HFFc6 (cell line): ENCODE measurements at regions not wholly inside any gene's neighbourhood (a gene's known extent, or its start where the extent isn't known, plus 50 kb on each side); places are given as distances from the start of the nearest gene placed in this dataset.

Experiments used
- DNase-seq: peaks from one replicate; pipeline ENCODE4 v3.0.0-alpha.2; 2018
- H3K27ac Mint-ChIP-seq: 2 replicates; pipeline ENCODE4 v1.8.0; 2020; ENCODE audit warnings: mild to moderate bottlenecking, mixed read lengths
- H3K27me3 Mint-ChIP-seq: 2 replicates; pipeline ENCODE4 v1.8.0; 2021; ENCODE audit warnings: mild to moderate bottlenecking, moderate library complexity, mixed read lengths; ENCODE audit not compliant: insufficient read depth
- H3K36me3 Mint-ChIP-seq: 2 replicates; pipeline ENCODE4 v1.8.0; 2021; ENCODE audit warnings: low read depth, mixed read lengths
- H3K4me1 Mint-ChIP-seq: 2 replicates; pipeline ENCODE4 v1.8.0; 2020; ENCODE audit warnings: low read depth, mixed read lengths
- H3K4me3 Mint-ChIP-seq: 2 replicates; pipeline ENCODE4 v1.8.0; 2020; ENCODE audit warnings: mild to moderate bottlenecking, moderate library complexity, mixed read lengths
- H3K9me3 Mint-ChIP-seq: 2 replicates; pipeline ENCODE4 v1.8.0; 2020; ENCODE audit warnings: mild to moderate bottlenecking, mixed read lengths
- TF ChIP-seq, protein P1 (sequence below): fragments of 200-600 bp; sonication (generic); IDR thresholded peaks from 2 replicates; pipeline ENCODE4 v1.5.0; 2021; ENCODE audit warnings: antibody characterized with exemption, mild to moderate bottlenecking

DNA sequence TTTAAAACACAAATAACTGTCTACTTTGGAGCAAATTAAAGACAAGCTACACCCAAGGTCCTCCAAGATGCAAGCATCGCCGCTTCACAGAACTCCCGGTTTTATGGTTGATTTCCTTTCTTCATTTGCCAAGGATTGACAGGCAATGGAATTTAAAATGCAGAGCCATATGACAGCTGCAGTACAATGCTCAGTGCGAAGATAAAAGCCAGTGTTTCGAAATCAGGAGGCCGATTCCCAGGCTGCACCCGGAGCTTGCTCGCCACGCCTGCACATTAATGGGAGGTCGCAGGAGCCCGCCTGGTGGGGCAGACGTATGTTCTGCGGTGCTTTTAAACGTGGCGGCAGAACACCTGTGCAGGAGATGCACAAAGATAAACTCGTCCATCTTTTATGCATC lies 727.6 kb upstream of the SOX11 start:
- H3K9me3 Mint-ChIP-seq = peaks cover 49% of the 10 kb centered on the region
- no peak for DNase-seq
- no peak overlapping the region for H3K27ac Mint-ChIP-seq
- no peaks in the 10 kb centered on the region for H3K27me3 Mint-ChIP-seq
- no peak overlapping the region for H3K4me3 Mint-ChIP-seq
- no peaks in the 10 kb centered on the region for H3K4me1 Mint-ChIP-seq
- TF ChIP-seq, protein P1, sequence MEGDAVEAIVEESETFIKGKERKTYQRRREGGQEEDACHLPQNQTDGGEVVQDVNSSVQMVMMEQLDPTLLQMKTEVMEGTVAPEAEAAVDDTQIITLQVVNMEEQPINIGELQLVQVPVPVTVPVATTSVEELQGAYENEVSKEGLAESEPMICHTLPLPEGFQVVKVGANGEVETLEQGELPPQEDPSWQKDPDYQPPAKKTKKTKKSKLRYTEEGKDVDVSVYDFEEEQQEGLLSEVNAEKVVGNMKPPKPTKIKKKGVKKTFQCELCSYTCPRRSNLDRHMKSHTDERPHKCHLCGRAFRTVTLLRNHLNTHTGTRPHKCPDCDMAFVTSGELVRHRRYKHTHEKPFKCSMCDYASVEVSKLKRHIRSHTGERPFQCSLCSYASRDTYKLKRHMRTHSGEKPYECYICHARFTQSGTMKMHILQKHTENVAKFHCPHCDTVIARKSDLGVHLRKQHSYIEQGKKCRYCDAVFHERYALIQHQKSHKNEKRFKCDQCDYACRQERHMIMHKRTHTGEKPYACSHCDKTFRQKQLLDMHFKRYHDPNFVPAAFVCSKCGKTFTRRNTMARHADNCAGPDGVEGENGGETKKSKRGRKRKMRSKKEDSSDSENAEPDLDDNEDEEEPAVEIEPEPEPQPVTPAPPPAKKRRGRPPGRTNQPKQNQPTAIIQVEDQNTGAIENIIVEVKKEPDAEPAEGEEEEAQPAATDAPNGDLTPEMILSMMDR = no peak
- no peaks in the 10 kb centered on the region; the same call in 1 of the 2 replicates for H3K36me3 Mint-ChIP-seq

DNA sequence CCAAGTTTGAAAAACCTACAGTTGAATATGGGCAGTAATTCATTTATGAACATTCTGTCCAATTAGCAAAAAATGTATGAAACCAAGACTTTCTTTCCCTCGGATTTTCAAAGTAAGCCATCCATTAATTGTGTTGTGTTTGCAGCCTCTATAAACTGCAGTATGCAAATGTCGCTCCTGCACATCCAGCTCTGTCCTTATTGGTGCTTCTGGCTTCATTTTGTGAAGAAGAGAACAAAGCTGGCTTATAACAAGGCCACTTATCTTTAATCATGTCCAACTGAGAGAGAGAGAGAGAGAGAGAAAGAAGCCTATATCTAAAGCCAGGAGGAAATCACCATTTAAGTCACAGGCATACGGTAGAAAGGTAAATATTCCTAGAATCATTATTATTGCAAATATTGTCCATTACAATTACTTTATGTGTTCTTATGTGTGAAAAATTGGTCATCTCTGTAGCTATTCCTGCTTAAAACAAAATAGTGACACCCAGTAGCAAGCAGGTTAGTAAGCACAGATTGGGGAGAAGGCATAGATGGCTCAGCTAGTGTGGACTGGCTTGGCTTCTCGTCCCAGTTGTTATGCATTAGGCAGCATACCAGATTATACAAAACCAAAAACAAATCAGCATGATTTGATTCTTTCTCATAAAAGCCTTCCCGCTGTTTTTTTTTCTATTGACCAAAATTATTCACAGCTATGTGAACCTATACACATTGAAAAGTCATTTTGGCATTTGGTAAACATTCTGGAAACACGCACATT lies 726.4 kb upstream of the SOX11 start:
- Mint-ChIP-seq H3K27me3 (no peaks in the 10 kb centered on the region), H3K9me3 (peaks cover 48% of the 10 kb centered on the region), H3K27ac (no peak overlapping the region), H3K36me3 (peaks cover 3% of the 10 kb centered on the region; the same call in 1 of the 2 replicates), H3K4me3 (no peak overlapping the region), H3K4me1 (no peaks in the 10 kb centered on the region)
- TF ChIP-seq, protein P1 = no peak
- no peak for DNase-seq

DNA sequence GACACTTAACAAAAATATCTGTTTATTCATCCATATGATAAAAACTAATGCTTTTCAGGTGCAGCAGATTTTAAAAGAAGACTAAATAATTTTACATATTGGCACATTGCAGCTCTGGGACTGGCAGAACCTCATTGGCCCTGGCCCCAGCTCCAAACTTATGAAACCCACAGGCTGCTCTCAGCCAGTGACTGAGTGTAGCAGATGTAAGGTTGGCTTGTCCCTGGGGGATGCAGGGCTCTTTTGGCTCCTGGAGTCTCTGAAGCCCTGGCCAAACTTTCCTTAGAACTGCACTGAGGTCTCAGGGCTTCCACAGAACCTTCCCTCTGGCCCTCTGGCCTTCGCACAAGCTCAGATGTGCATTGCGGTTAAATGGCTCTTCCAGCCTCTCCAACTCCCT lies 725.0 kb upstream of the SOX11 start:
- peaks cover 48% of the 10 kb centered on the region for H3K9me3 Mint-ChIP-seq
- H3K27me3 Mint-ChIP-seq = no peaks in the 10 kb centered on the region
- TF ChIP-seq, protein P1 = no peak
- no peak overlapping the region for H3K4me3 Mint-ChIP-seq
- no peak overlapping the region for H3K27ac Mint-ChIP-seq
- no peak for DNase-seq
- no peaks in the 10 kb centered on the region for H3K4me1 Mint-ChIP-seq
- peaks cover 3% of the 10 kb centered on the region; the same call in 1 of the 2 replicates for H3K36me3 Mint-ChIP-seq

DNA sequence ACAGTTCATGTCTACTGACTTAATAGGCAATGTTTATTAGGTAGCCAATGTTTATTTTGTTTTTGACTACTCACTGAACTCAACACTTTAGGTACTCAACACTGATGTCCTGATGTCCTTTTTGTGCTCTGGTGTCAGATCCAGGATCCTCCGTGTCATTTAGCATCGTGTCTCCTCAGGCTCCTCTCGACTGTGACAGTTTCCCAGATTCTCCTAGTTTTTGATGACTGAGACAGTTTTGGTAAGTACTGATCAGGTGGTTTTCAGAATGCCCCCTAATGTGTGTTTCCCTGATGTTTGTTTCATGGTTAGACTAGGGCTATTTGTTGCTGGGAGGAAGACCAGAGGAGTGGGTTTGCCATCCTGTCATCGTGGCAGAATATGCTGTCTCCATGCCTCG lies 719.7 kb upstream of the SOX11 start:
- TF ChIP-seq, protein P1 = no peak
- Mint-ChIP-seq H3K36me3 (peaks cover 3% of the 10 kb centered on the region; the same call in 1 of the 2 replicates), H3K27me3 (no peaks in the 10 kb centered on the region; the same call in 1 of the 2 replicates), H3K4me1 (no peaks in the 10 kb centered on the region), H3K27ac (no peak overlapping the region), H3K9me3 (peaks cover 46% of the 10 kb centered on the region), H3K4me3 (no peak overlapping the region)
- no peak for DNase-seq

DNA sequence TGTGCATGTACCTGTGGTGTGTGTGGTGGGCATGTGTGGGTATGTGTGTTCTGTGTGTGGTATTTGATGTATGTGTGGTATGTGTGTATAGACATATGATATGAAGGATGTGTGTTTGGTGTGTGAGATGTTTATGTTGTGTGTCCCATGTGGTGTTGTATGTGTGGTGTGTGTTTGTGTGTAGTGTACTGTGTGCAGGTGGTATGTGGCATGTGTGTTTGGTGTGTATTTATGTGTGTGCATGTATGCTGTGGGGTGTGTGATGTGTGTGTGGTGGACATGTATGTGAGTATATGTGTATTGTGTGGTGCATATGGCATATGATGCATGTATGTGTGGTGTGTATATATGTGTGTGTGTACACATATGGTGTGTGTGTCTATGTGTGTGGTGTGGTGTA lies 718.8 kb upstream of the SOX11 start:
- no peak for DNase-seq
- Mint-ChIP-seq H3K9me3 (peaks cover 44% of the 10 kb centered on the region), H3K27me3 (no peaks in the 10 kb centered on the region; the same call in 1 of the 2 replicates), H3K4me3 (no peak overlapping the region), H3K27ac (no peak overlapping the region), H3K36me3 (0 out of 2 replicates have a peak, but pooled peaks cover 3% of the 10 kb centered on the region), H3K4me1 (no peaks in the 10 kb centered on the region)
- TF ChIP-seq, protein P1 = no peak
